LNCaP clone FGC (cell line): ENCODE measurements at regions not wholly inside any gene's neighbourhood (a gene's known extent, or its start where the extent isn't known, plus 50 kb on each side); places are given as distances from the start of the nearest gene placed in this dataset.

ENCODE experiments used
- DNase-seq: peaks from one replicate; pipeline ENCODE4 v3.0.0-alpha.2; 2011; ENCODE audit warnings: low read depth
- H3K4me3 ChIP-seq: 2 replicates; pipeline ENCODE4 v1.5.1; 2011; ENCODE audit warnings: mild to moderate bottlenecking, low read depth, low read length, control low read depth
- TF ChIP-seq, protein P1 (sequence below): IDR thresholded peaks from 2 replicates; pipeline ENCODE4 v1.5.1; 2012; ENCODE audit warnings: mild to moderate bottlenecking; ENCODE audit not compliant: control insufficient read depth, insufficient read depth; ENCODE audit errors: extremely low read depth

DNA sequence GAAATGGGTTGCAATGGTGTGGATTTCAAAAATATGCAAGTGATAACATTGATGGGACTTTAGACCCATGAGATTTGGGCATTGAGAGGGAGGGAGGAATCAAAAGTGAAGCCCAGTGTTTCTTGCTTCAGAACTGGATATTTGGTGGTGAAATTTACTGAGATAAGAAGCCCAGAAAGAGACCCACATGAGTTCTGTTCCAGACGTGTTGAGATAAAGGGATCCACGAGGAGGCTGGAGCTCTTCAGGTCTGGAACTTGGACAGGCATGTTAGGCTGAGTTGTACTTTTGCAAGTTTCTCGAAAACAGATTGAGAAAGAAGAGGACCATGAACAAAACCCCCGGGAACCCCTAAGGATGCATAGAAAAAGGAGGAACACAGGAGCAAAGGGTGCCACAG is 290.2 kb downstream of the MEX3B start:
- no peak for DNase-seq
- H3K4me3 ChIP-seq, result no peak overlapping the region
- TF ChIP-seq, protein P1, sequence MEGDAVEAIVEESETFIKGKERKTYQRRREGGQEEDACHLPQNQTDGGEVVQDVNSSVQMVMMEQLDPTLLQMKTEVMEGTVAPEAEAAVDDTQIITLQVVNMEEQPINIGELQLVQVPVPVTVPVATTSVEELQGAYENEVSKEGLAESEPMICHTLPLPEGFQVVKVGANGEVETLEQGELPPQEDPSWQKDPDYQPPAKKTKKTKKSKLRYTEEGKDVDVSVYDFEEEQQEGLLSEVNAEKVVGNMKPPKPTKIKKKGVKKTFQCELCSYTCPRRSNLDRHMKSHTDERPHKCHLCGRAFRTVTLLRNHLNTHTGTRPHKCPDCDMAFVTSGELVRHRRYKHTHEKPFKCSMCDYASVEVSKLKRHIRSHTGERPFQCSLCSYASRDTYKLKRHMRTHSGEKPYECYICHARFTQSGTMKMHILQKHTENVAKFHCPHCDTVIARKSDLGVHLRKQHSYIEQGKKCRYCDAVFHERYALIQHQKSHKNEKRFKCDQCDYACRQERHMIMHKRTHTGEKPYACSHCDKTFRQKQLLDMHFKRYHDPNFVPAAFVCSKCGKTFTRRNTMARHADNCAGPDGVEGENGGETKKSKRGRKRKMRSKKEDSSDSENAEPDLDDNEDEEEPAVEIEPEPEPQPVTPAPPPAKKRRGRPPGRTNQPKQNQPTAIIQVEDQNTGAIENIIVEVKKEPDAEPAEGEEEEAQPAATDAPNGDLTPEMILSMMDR, result no peak

GRCh38 chr15:81754078-81754477 is 291.7 kb downstream of the MEX3B start:
- TF ChIP-seq, protein P1, result no peak
- no peak overlapping the region for H3K4me3 ChIP-seq
- DNase-seq, result no peak

- TF ChIP-seq, protein P1, result 0 out of 2 replicates have a peak, but pooled peaks have one; percentile 7
- no peak overlapping the region for H3K4me3 ChIP-seq
These were observed 292.8 kb downstream of the MEX3B start for GRCh38 chr15:81752974-81753373.

GRCh38 chr15:81752546-81752942 is 293.3 kb downstream of the MEX3B start:
- H3K4me3 ChIP-seq, result no peak overlapping the region
- DNase-seq, result peak; percentile 74
- TF ChIP-seq, protein P1, result no peak

More at GRCh38 chr15:81752974-81753373, 292.8 kb downstream of the MEX3B start:
- no peak for DNase-seq

GRCh38 chr15:81751816-81752545 is 293.8 kb downstream of the MEX3B start:
- no peak for DNase-seq

DNA sequence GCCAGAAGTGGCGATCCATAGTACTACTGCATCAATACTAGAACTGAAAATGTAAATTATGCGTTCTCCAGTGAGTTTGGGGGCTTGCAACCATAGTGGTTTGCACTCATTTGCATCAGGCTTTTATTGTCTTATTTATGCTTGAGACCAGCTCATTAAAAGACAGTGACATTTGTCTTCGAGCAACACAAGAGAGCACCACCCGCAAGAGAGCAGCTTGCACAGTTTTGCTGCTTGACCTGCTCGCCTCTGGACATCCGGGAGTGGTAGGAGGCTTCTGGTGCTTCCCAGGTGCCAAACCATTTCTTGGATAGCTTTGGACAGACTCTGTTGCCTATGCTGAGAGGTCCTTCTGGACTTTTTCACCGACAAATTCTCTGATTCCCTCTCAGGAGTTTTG is 294.6 kb downstream of the MEX3B start:
- DNase-seq, result no peak
- TF ChIP-seq, protein P1, result no peak

More at GRCh38 chr15:81751816-81752545, 293.8 kb downstream of the MEX3B start:
- no peak overlapping the region for H3K4me3 ChIP-seq
- TF ChIP-seq, protein P1, result no peak

More for the DNA sequence above, 294.6 kb downstream of the MEX3B start:
- H3K4me3 ChIP-seq, result no peak overlapping the region
